ENCODE measurements at regions not wholly inside any gene's neighbourhood (a gene's known extent, or its start where the extent isn't known, plus 50 kb on each side); places are given as distances from the start of the nearest gene placed in this dataset.

DNA sequence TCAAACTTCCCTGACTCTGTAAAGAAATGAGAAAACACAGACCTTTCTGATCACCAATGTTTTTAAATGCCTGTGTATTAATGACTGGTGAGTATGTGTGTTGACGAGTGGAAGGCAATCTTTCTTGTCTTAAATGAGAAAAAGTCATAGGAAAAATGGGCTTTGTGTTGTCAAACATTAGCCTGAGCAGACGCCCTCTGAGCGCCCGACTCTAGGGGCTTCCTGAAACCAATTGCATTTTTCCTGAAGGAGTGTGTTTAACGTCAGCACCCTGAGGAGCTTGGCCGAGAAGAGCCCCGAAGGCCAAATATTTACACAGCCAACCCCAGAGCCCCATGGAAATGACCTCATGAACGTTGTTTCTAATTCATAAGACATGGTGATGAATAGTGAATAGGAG, 154.3 kb downstream of the PHF2 start:
- TF ChIP-seq, protein P1, sequence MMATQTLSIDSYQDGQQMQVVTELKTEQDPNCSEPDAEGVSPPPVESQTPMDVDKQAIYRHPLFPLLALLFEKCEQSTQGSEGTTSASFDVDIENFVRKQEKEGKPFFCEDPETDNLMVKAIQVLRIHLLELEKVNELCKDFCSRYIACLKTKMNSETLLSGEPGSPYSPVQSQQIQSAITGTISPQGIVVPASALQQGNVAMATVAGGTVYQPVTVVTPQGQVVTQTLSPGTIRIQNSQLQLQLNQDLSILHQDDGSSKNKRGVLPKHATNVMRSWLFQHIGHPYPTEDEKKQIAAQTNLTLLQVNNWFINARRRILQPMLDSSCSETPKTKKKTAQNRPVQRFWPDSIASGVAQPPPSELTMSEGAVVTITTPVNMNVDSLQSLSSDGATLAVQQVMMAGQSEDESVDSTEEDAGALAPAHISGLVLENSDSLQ (IDR thresholded peaks at IDR 0.05), result no peak
- TF ChIP-seq ZNF384 (IDR thresholded peaks at IDR 0.05) (no peak), FOXA1 (IDR thresholded peaks at IDR 0.05) (no peak), L3MBTL2 (conservative IDR thresholded peaks at IDR 0.05) (no peak), ELF4 (IDR thresholded peaks at IDR 0.05) (no peak), FOXM1 (IDR thresholded peaks at IDR 0.05; ENCODE audit: borderline replicate concordance) (no peak), SUZ12 (IDR thresholded peaks at IDR 0.05) (no peak), BHLHE40 (IDR thresholded peaks at IDR 0.05; ENCODE audit: borderline replicate concordance) (no peak), FOXK2 (IDR thresholded peaks at IDR 0.05) (no peak), CTBP1 (IDR thresholded peaks at IDR 0.05; ENCODE audit: borderline replicate concordance) (no peak), ARNT (IDR thresholded peaks at IDR 0.05) (no peak), SP1 (IDR thresholded peaks at IDR 0.05) (no peak), TARDBP (IDR thresholded peaks at IDR 0.05) (no peak)

All from HEK293T (cell line).